ENCODE measurements at regions not wholly inside any gene's neighbourhood (a gene's known extent, or its start where the extent isn't known, plus 50 kb on each side); places are given as distances from the start of the nearest gene placed in this dataset.

GRCh38 chr6:103784117-103784516, 1075.6 kb downstream of the HACE1 start:
- ATAC-seq: peak; percentile 84

More at GRCh38 chr6:103784117-103784516, 1075.6 kb downstream of the HACE1 start:
- DNase-seq (ENCODE audit: low spot score): peak; percentile 16
- Mint-ChIP-seq H3K27ac (no peak overlapping the region), H3K4me3 (no peak overlapping the region), H3K27me3 (ENCODE audit: low read depth) (no peaks in the 10 kb centered on the region), H3K4me1 (peaks cover 25% of the 10 kb centered on the region), H3K36me3 (no peaks in the 10 kb centered on the region), H3K9me3 (no peaks in the 10 kb centered on the region)
- ChIA-PET CTCF (no interaction called here), POLR2A (no interaction called here)
- TF ChIP-seq HMGXB4 (CRISPR knock-in tag; IDR thresholded peaks at IDR 0.05): no peak
- no peak for TF ChIP-seq JAZF1 (CRISPR knock-in tag; IDR thresholded peaks at IDR 0.05)
- TF ChIP-seq TCF7 (CRISPR knock-in tag; IDR thresholded peaks at IDR 0.05; ENCODE audit: low read depth): no peak
- TF ChIP-seq SMAD3 (CRISPR knock-in tag; IDR thresholded peaks at IDR 0.05; ENCODE audit: borderline replicate concordance): no peak
- TF ChIP-seq PREB (CRISPR knock-in tag; IDR thresholded peaks at IDR 0.05; ENCODE audit: borderline replicate concordance): no peak
- TF ChIP-seq ATF2 (CRISPR knock-in tag; IDR thresholded peaks at IDR 0.05; ENCODE audit: borderline replicate concordance, low read depth): no peak
- no peak for TF ChIP-seq HMGA2 (CRISPR knock-in tag; IDR thresholded peaks at IDR 0.05)
- TF ChIP-seq JUN (CRISPR knock-in tag; IDR thresholded peaks at IDR 0.05): no peak
- TF ChIP-seq USF1 (CRISPR knock-in tag; IDR thresholded peaks at IDR 0.05): no peak
- no peak for TF ChIP-seq ZBTB43 (CRISPR knock-in tag; IDR thresholded peaks at IDR 0.05)
- TF ChIP-seq ZNF532 (CRISPR knock-in tag; IDR thresholded peaks at IDR 0.05; ENCODE audit: borderline replicate concordance): no peak
- no peak for TF ChIP-seq USF2 (CRISPR knock-in tag; IDR thresholded peaks at IDR 0.05)

All from WTC11 (cell line).